CD14-positive monocyte (primary cell): ENCODE measurements at regions not wholly inside any gene's neighbourhood (a gene's known extent, or its start where the extent isn't known, plus 50 kb on each side); places are given as distances from the start of the nearest gene placed in this dataset.

Source experiments
- DNase-seq, 3 donors: peaks; one replicate each; pipeline ENCODE4 v3.0.0-alpha.2; 2011 to 2022
- H2AFZ ChIP-seq: 2 replicates; pipeline ENCODE4 v1.6.0; 2012; ENCODE audit warnings: mild to moderate bottlenecking, low read depth, low read length, inconsistent platforms; ENCODE audit not compliant: insufficient read depth, poor library complexity, severe bottlenecking
- H3K27ac ChIP-seq, 2 donors: 1 replicate in 1 of 2; 2 replicates in 1 of 2; pipeline ENCODE4 v1.5.1; 2012 to 2013; ENCODE audit warnings: low read length in 2 of 2, control low read depth in 1 of 2, inconsistent platforms in 1 of 2, low read depth in 1 of 2, mild to moderate bottlenecking in 1 of 2
- H3K27me3 ChIP-seq, 2 donors: one replicate each; pipeline versions ENCODE4 v1.6.0 to v1.6.1; 2011 to 2013; ENCODE audit warnings: low read length in 2 of 2; ENCODE audit not compliant: control insufficient read depth in 2 of 2, insufficient read depth in 2 of 2
- H3K36me3 ChIP-seq, 2 donors: replicated peaks in 1 of 2; 1 replicate in 1 of 2; 2 replicates in 1 of 2; pipeline versions ENCODE4 v1.5.1 to v1.6.1; 2012 to 2013; ENCODE audit warnings: low read length in 2 of 2, control low read depth in 1 of 2, inconsistent platforms in 1 of 2, mild to moderate bottlenecking in 1 of 2; ENCODE audit not compliant: insufficient read depth in 2 of 2, control insufficient read depth in 1 of 2
- H3K4me1 ChIP-seq, 2 donors: 1 replicate in 1 of 2; 2 replicates in 1 of 2; pipeline versions ENCODE4 v1.5.1 to v1.6.1; 2012 to 2013; ENCODE audit warnings: low read length in 2 of 2, control low read depth in 1 of 2, inconsistent platforms in 1 of 2, mild to moderate bottlenecking in 1 of 2, moderate library complexity in 1 of 2; ENCODE audit not compliant: insufficient read depth in 2 of 2, control insufficient read depth in 1 of 2
- H3K4me2 ChIP-seq: replicated peaks from 2 replicates; pipeline ENCODE3; 2012; ENCODE audit warnings: low read length, moderate library complexity, mild to moderate bottlenecking; ENCODE audit not compliant: poor library complexity, severe bottlenecking; ENCODE audit errors: extremely low read depth
- H3K4me3 ChIP-seq, 3 experiments: fragments of 200-600 bp in 1 of 3; sonication (generic) in 1 of 3; replicated peaks in 1 of 3; 1 replicate in 2 of 3; 2 replicates in 1 of 3; pipeline ENCODE4 v1.5.1; 2011 to 2013; ENCODE audit warnings: low read length in 3 of 3, mild to moderate bottlenecking in 3 of 3, control low read depth in 2 of 3, low read depth in 2 of 3, inconsistent platforms in 1 of 3, moderate library complexity in 1 of 3
- H3K79me2 ChIP-seq: 2 replicates; pipeline ENCODE4 v1.6.0; 2012; ENCODE audit warnings: mild to moderate bottlenecking, control low read depth, inconsistent platforms, low read length, moderate library complexity; ENCODE audit not compliant: insufficient read depth
- H3K9ac ChIP-seq: 2 replicates; pipeline ENCODE4 v1.6.0; 2017; ENCODE audit warnings: low read length, mild to moderate bottlenecking; ENCODE audit not compliant: insufficient read depth, poor library complexity, severe bottlenecking
- H3K9me3 ChIP-seq, 2 donors: replicated peaks in 1 of 2; 1 replicate in 1 of 2; 2 replicates in 1 of 2; pipeline versions ENCODE4 v1.5.1 to v1.6.1; 2012 to 2013; ENCODE audit warnings: low read length in 2 of 2, control low read depth in 1 of 2; ENCODE audit not compliant: control insufficient read depth in 1 of 2, insufficient read depth in 1 of 2
- H4K20me1 ChIP-seq: 2 replicates; pipeline ENCODE4 v1.6.0; 2012; ENCODE audit warnings: mild to moderate bottlenecking, low read length, control low read depth, moderate library complexity; ENCODE audit not compliant: insufficient read depth
- H3K27ac Mint-ChIP-seq, 7 donors: one replicate each; pipeline ENCODE4 v1.8.0; 2020; ENCODE audit warnings: mild to moderate bottlenecking in 7 of 7, mixed read lengths in 7 of 7, moderate library complexity in 6 of 7, inconsistent platforms in 2 of 7
- H3K27me3 Mint-ChIP-seq, 3 donors: one replicate each; pipeline ENCODE4 v1.8.0; 2021 to 2022; ENCODE audit warnings: low read depth in 3 of 3, mild to moderate bottlenecking in 3 of 3, mixed read lengths in 3 of 3, moderate library complexity in 3 of 3, inconsistent platforms in 1 of 3
- H3K36me3 Mint-ChIP-seq, 2 donors: one replicate each; pipeline ENCODE4 v1.8.0; 2020; ENCODE audit warnings: mixed read lengths in 2 of 2, inconsistent platforms in 1 of 2, mild to moderate bottlenecking in 1 of 2
- H3K4me1 Mint-ChIP-seq: one replicate; pipeline ENCODE4 v1.8.0; 2020; ENCODE audit warnings: mild to moderate bottlenecking, mixed read lengths
- H3K4me3 Mint-ChIP-seq, 2 donors: one replicate each; pipeline ENCODE4 v1.8.0; 2020; ENCODE audit warnings: mild to moderate bottlenecking in 2 of 2, mixed read lengths in 2 of 2, moderate library complexity in 1 of 2
- H3K9me3 Mint-ChIP-seq, 7 donors: one replicate each; pipeline ENCODE4 v1.8.0; 2020 to 2022; ENCODE audit warnings: mixed read lengths in 7 of 7, mild to moderate bottlenecking in 6 of 7, moderate library complexity in 6 of 7, inconsistent platforms in 2 of 7
- WGBS: methylation state at CpG from one replicate; pipeline ENCODE4 v1.1.5; 2013; ENCODE audit warnings: missing lambda C conversion rate; ENCODE audit not compliant: insufficient coverage; 5-methylcytosine and 5-hydroxymethylcytosine counted together
- intact Hi-C, 2 donors: fragments of 100-400 bp; cut with micrococcal nuclease; formaldehyde crosslinking; loops; one replicate each; pipeline versions ENCODE4 v1.15.0 to v1.15.1; 2023
- TF ChIP-seq, protein P1 (sequence below): fragments of 200-600 bp; IDR thresholded peaks from one replicate; pipeline ENCODE4 v1.8.0; 2022; ENCODE audit warnings: antibody characterized with exemption, mild to moderate bottlenecking

DNA sequence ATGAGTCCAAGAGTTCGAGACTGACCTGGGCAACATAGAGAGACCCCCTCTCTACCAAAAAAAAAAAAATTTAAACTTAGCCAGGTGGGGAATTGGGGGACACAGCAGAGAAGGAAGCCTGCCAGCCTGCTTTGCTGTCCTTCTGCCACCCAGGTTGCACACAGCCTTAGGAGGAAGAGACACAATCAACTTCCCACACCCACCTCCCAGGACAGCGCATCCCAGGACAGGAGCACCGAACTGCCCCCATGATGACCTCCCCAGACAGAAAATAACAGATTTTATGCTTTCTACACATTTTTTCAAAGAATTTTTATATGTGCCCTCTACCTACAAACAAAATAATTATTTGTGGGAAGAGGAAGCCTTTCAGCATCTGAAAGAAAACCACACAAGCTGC is 126.0 kb upstream of the ZNF507 start:
- Mint-ChIP-seq H3K27ac (no peak overlapping the region), H3K4me3 (no peak overlapping the region), H3K4me1 (peaks cover 2% of the 10 kb centered on the region), H3K27me3 (peaks cover 15 to 27% (median 24%) of the 10 kb centered on the region in 3 donors), H3K9me3 (peaks cover 0 to 2% (median 0%) of the 10 kb centered on the region in 7 donors), H3K36me3 (no peaks in the 10 kb centered on the region)
- no peak overlapping the region for H2AFZ ChIP-seq
- peaks cover 14 to 19% of the 10 kb centered on the region in 2 donors for H3K27me3 ChIP-seq
- no peaks in the 10 kb centered on the region for H4K20me1 ChIP-seq
- H3K9ac ChIP-seq = no peak overlapping the region
- no peaks in the 10 kb centered on the region for H3K79me2 ChIP-seq
- peaks cover 5 to 6% of the 10 kb centered on the region in 2 donors for H3K4me1 ChIP-seq
- DNase-seq = no peak
- no peak overlapping the region for H3K4me2 ChIP-seq
- no CpG with 5 or more reads among the region's 3 CpGs for WGBS
- TF ChIP-seq, protein P1, sequence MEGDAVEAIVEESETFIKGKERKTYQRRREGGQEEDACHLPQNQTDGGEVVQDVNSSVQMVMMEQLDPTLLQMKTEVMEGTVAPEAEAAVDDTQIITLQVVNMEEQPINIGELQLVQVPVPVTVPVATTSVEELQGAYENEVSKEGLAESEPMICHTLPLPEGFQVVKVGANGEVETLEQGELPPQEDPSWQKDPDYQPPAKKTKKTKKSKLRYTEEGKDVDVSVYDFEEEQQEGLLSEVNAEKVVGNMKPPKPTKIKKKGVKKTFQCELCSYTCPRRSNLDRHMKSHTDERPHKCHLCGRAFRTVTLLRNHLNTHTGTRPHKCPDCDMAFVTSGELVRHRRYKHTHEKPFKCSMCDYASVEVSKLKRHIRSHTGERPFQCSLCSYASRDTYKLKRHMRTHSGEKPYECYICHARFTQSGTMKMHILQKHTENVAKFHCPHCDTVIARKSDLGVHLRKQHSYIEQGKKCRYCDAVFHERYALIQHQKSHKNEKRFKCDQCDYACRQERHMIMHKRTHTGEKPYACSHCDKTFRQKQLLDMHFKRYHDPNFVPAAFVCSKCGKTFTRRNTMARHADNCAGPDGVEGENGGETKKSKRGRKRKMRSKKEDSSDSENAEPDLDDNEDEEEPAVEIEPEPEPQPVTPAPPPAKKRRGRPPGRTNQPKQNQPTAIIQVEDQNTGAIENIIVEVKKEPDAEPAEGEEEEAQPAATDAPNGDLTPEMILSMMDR = no peak
- no peak overlapping the region for H3K4me3 ChIP-seq
- no peaks in the 10 kb centered on the region for H3K9me3 ChIP-seq
- intact Hi-C loops = no loop called here
- no peaks in the 10 kb centered on the region for H3K36me3 ChIP-seq
- H3K27ac ChIP-seq = no peak overlapping the region

GRCh38 chr19:32219881-32220472 is 125.4 kb upstream of the ZNF507 start:
- H3K36me3 ChIP-seq = no peaks in the 10 kb centered on the region
- no peak overlapping the region for H2AFZ ChIP-seq
- Mint-ChIP-seq H3K36me3 (peaks cover 0 to 1% of the 10 kb centered on the region in 2 donors), H3K9me3 (peaks cover 0 to 4% (median 2%) of the 10 kb centered on the region in 7 donors), H3K27ac (peak overlapping the region in 1 of 7 donors; percentile 38), H3K4me1 (peaks cover 4% of the 10 kb centered on the region), H3K4me3 (no peak overlapping the region), H3K27me3 (peaks cover 20 to 33% (median 30%) of the 10 kb centered on the region in 3 donors)
- no peak for DNase-seq
- TF ChIP-seq, protein P1 = no peak
- H4K20me1 ChIP-seq = no peaks in the 10 kb centered on the region
- H3K4me1 ChIP-seq = peaks cover 7 to 9% of the 10 kb centered on the region in 2 donors
- H3K4me3 ChIP-seq = no peak overlapping the region
- H3K4me2 ChIP-seq = no peak overlapping the region
- no peaks in the 10 kb centered on the region for H3K79me2 ChIP-seq
- WGBS = 73% methylated on average over 2 of the region's 4 CpGs
- H3K27me3 ChIP-seq = peaks cover 19 to 25% of the 10 kb centered on the region in 2 donors
- intact Hi-C loops = loop anchor here (5.0 kb wide), 2 partner anchors 1538 to 1553 kb away; no protein-coding TSS in a partner anchor
- no peak overlapping the region for H3K9ac ChIP-seq
- no peak overlapping the region for H3K27ac ChIP-seq
- H3K9me3 ChIP-seq = peaks cover 0 to 3% of the 10 kb centered on the region in 2 donors
